ENCODE measurements at regions not wholly inside any gene's neighbourhood (a gene's known extent, or its start where the extent isn't known, plus 50 kb on each side); places are given as distances from the start of the nearest gene placed in this dataset.

GRCh38 chr10:83167081-83167480 is 972.2 kb upstream of the GHITM start:
- H3K4me1 ChIP-seq = no peaks in the 10 kb centered on the region
- no peaks in the 10 kb centered on the region for H3K79me2 ChIP-seq
- no peak for TF ChIP-seq CTCF (IDR thresholded peaks at IDR 0.05)
- H3K27me3 ChIP-seq (ENCODE audit: control insufficient read depth, insufficient read depth, low read length) = no peaks in the 10 kb centered on the region
- H3K27ac ChIP-seq = no peak overlapping the region
- H3K36me3 ChIP-seq (ENCODE audit: control insufficient read depth, insufficient read depth, low read length) = no peaks in the 10 kb centered on the region
- H3K9me3 ChIP-seq (ENCODE audit: control insufficient read depth, low read length) = no peaks in the 10 kb centered on the region
- no peak overlapping the region for H3K4me2 ChIP-seq (ENCODE audit: low read length)
- H3K9ac ChIP-seq = no peak overlapping the region
- H2AFZ ChIP-seq = no peak overlapping the region
- no peak overlapping the region for H3K4me3 ChIP-seq (ENCODE audit: low read depth, low read length)

GRCh38 chr10:83176901-83177300 is 962.4 kb upstream of the GHITM start:
- H3K27me3 ChIP-seq (ENCODE audit: control insufficient read depth, insufficient read depth, low read length) = no peaks in the 10 kb centered on the region
- no peak overlapping the region for H3K4me2 ChIP-seq (ENCODE audit: low read length)
- H2AFZ ChIP-seq = no peak overlapping the region
- no peak overlapping the region for H3K4me3 ChIP-seq (ENCODE audit: low read depth, low read length)
- H3K9me3 ChIP-seq (ENCODE audit: control insufficient read depth, low read length) = no peaks in the 10 kb centered on the region
- no peaks in the 10 kb centered on the region for H3K36me3 ChIP-seq (ENCODE audit: control insufficient read depth, insufficient read depth, low read length)
- H3K27ac ChIP-seq = no peak overlapping the region
- no peak overlapping the region for H3K9ac ChIP-seq
- TF ChIP-seq CTCF (IDR thresholded peaks at IDR 0.05) = no peak
- H3K4me1 ChIP-seq = no peaks in the 10 kb centered on the region
- H3K79me2 ChIP-seq = no peaks in the 10 kb centered on the region

- TF ChIP-seq CTCF (IDR thresholded peaks at IDR 0.05) = no peak
- Histone ChIP-seq H3K4me2 (ENCODE audit: low read length) (no peak overlapping the region), H2AFZ (no peak overlapping the region)
Measured at GRCh38 chr10:83178526-83178925, 960.8 kb upstream of the GHITM start.

GRCh38 chr10:83179371-83179770 is 959.9 kb upstream of the GHITM start:
- Histone ChIP-seq H3K4me2 (ENCODE audit: low read length) (no peak overlapping the region), H3K4me3 (ENCODE audit: low read depth, low read length) (no peak overlapping the region), H3K27me3 (ENCODE audit: control insufficient read depth, insufficient read depth, low read length) (no peaks in the 10 kb centered on the region), H3K79me2 (no peaks in the 10 kb centered on the region), H3K36me3 (ENCODE audit: control insufficient read depth, insufficient read depth, low read length) (no peaks in the 10 kb centered on the region), H3K4me1 (no peaks in the 10 kb centered on the region), H2AFZ (no peak overlapping the region), H3K9ac (no peak overlapping the region), H3K27ac (no peak overlapping the region), H3K9me3 (ENCODE audit: control insufficient read depth, low read length) (no peaks in the 10 kb centered on the region)
- no peak for TF ChIP-seq CTCF (IDR thresholded peaks at IDR 0.05)

More at GRCh38 chr10:83178526-83178925, 960.8 kb upstream of the GHITM start:
- Histone ChIP-seq H3K4me3 (ENCODE audit: low read depth, low read length) (no peak overlapping the region), H3K79me2 (no peaks in the 10 kb centered on the region), H3K27ac (no peak overlapping the region), H3K4me1 (no peaks in the 10 kb centered on the region), H3K27me3 (ENCODE audit: control insufficient read depth, insufficient read depth, low read length) (no peaks in the 10 kb centered on the region), H3K9me3 (ENCODE audit: control insufficient read depth, low read length) (no peaks in the 10 kb centered on the region), H3K36me3 (ENCODE audit: control insufficient read depth, insufficient read depth, low read length) (no peaks in the 10 kb centered on the region), H3K9ac (no peak overlapping the region)

- H2AFZ ChIP-seq = no peak overlapping the region
- no peaks in the 10 kb centered on the region for H3K27me3 ChIP-seq (ENCODE audit: control insufficient read depth, insufficient read depth, low read length)
- H3K4me3 ChIP-seq (ENCODE audit: low read depth, low read length) = no peak overlapping the region
- H3K9me3 ChIP-seq (ENCODE audit: control insufficient read depth, low read length) = no peaks in the 10 kb centered on the region
- no peak overlapping the region for H3K27ac ChIP-seq
- H3K4me1 ChIP-seq = no peaks in the 10 kb centered on the region
- no peak overlapping the region for H3K4me2 ChIP-seq (ENCODE audit: low read length)
- TF ChIP-seq CTCF (IDR thresholded peaks at IDR 0.05) = no peak
- no peaks in the 10 kb centered on the region for H3K36me3 ChIP-seq (ENCODE audit: control insufficient read depth, insufficient read depth, low read length)
- H3K79me2 ChIP-seq = no peaks in the 10 kb centered on the region
- H3K9ac ChIP-seq = no peak overlapping the region
Measured at GRCh38 chr10:83182076-83182475, 957.2 kb upstream of the GHITM start.

Measured in parathyroid adenoma (tissue), 2 donors.